ENCODE measurements at regions not wholly inside any gene's neighbourhood (a gene's known extent, or its start where the extent isn't known, plus 50 kb on each side); places are given as distances from the start of the nearest gene placed in this dataset.

- H3K4me3 Mint-ChIP-seq, result no peak overlapping the region
- DNase-seq, result no peak
- no peak overlapping the region for H3K27ac Mint-ChIP-seq
- ChIA-PET CTCF (no interaction called here), POLR2A (no interaction called here)
- H3K27me3 Mint-ChIP-seq, result no peaks in the 10 kb centered on the region
- H3K4me1 Mint-ChIP-seq, result no peaks in the 10 kb centered on the region
- peaks cover 6% of the 10 kb centered on the region for H3K9me3 Mint-ChIP-seq
- no peaks in the 10 kb centered on the region for H3K36me3 Mint-ChIP-seq (ENCODE audit: low read depth)
Measured at GRCh38 chr11:96641261-96641660, 251.4 kb downstream of the JRKL start.

- POLR2A ChIA-PET, result no interaction called here
- H3K27ac Mint-ChIP-seq, result no peak overlapping the region
- no peaks in the 10 kb centered on the region for H3K36me3 Mint-ChIP-seq (ENCODE audit: low read depth)
- DNase-seq, result no peak
- H3K4me1 Mint-ChIP-seq, result no peaks in the 10 kb centered on the region
- H3K9me3 Mint-ChIP-seq, result peaks cover 6% of the 10 kb centered on the region
- no peaks in the 10 kb centered on the region for H3K27me3 Mint-ChIP-seq
- CTCF ChIA-PET, result no interaction called here
- no peak overlapping the region for H3K4me3 Mint-ChIP-seq
Measured at GRCh38 chr11:96642583-96642982, 252.8 kb downstream of the JRKL start.

- DNase-seq, result no peak
- ChIA-PET CTCF (no interaction called here), POLR2A (no interaction called here)
- H3K9me3 Mint-ChIP-seq, result peaks cover 6% of the 10 kb centered on the region
- no peak overlapping the region for H3K4me3 Mint-ChIP-seq
- H3K4me1 Mint-ChIP-seq, result no peaks in the 10 kb centered on the region
- H3K27ac Mint-ChIP-seq, result no peak overlapping the region
- no peaks in the 10 kb centered on the region for H3K27me3 Mint-ChIP-seq
- no peaks in the 10 kb centered on the region for H3K36me3 Mint-ChIP-seq (ENCODE audit: low read depth)
Measured at GRCh38 chr11:96643173-96643572, 253.4 kb downstream of the JRKL start.

- H3K4me1 Mint-ChIP-seq, result no peaks in the 10 kb centered on the region
- ChIA-PET CTCF (no interaction called here), POLR2A (no interaction called here)
- no peaks in the 10 kb centered on the region for H3K27me3 Mint-ChIP-seq
- H3K9me3 Mint-ChIP-seq, result peaks cover 5% of the 10 kb centered on the region
- H3K36me3 Mint-ChIP-seq (ENCODE audit: low read depth), result no peaks in the 10 kb centered on the region
- H3K4me3 Mint-ChIP-seq, result no peak overlapping the region
- no peak overlapping the region for H3K27ac Mint-ChIP-seq
- DNase-seq, result no peak
Measured at GRCh38 chr11:96647621-96648020, 257.8 kb downstream of the JRKL start.

- ChIA-PET CTCF (interaction anchor here (1.3 kb wide), 1 partner anchor 9 kb away, joined by 3 read pairs; no protein-coding TSS in a partner anchor), POLR2A (no interaction called here)
- no peaks in the 10 kb centered on the region for H3K27me3 Mint-ChIP-seq
- no peaks in the 10 kb centered on the region for H3K36me3 Mint-ChIP-seq (ENCODE audit: low read depth)
- no peaks in the 10 kb centered on the region for H3K9me3 Mint-ChIP-seq
- no peaks in the 10 kb centered on the region for H3K4me1 Mint-ChIP-seq
- H3K4me3 Mint-ChIP-seq, result no peak overlapping the region
- no peak overlapping the region for H3K27ac Mint-ChIP-seq
- DNase-seq, result no peak
Measured at GRCh38 chr11:96648991-96649390, 259.2 kb downstream of the JRKL start.

GRCh38 chr11:96652516-96652915 lies 262.7 kb downstream of the JRKL start:
- Mint-ChIP-seq H3K4me3 (no peak overlapping the region), H3K27me3 (no peaks in the 10 kb centered on the region), H3K9me3 (no peaks in the 10 kb centered on the region), H3K27ac (no peak overlapping the region), H3K4me1 (no peaks in the 10 kb centered on the region), H3K36me3 (ENCODE audit: low read depth) (no peaks in the 10 kb centered on the region)
- ChIA-PET CTCF (no interaction called here), POLR2A (no interaction called here)
- no peak for DNase-seq

GRCh38 chr11:96655474-96655873 lies 265.7 kb downstream of the JRKL start:
- POLR2A ChIA-PET, result no interaction called here
- H3K9me3 Mint-ChIP-seq, result no peaks in the 10 kb centered on the region

GRCh38 chr11:96658436-96658835 lies 268.6 kb downstream of the JRKL start:
- Mint-ChIP-seq H3K27ac (no peak overlapping the region), H3K4me1 (no peaks in the 10 kb centered on the region), H3K27me3 (no peaks in the 10 kb centered on the region), H3K36me3 (ENCODE audit: low read depth) (no peaks in the 10 kb centered on the region), H3K9me3 (no peaks in the 10 kb centered on the region), H3K4me3 (no peak overlapping the region)
- ChIA-PET CTCF (interaction anchor here (1.0 kb wide), 1 partner anchor 9 kb away, joined by 3 read pairs; no protein-coding TSS in a partner anchor), POLR2A (no interaction called here)
- no peak for DNase-seq

More at GRCh38 chr11:96655474-96655873, 265.7 kb downstream of the JRKL start:
- Mint-ChIP-seq H3K4me3 (no peak overlapping the region), H3K27ac (no peak overlapping the region), H3K36me3 (ENCODE audit: low read depth) (no peaks in the 10 kb centered on the region), H3K4me1 (no peaks in the 10 kb centered on the region), H3K27me3 (no peaks in the 10 kb centered on the region)
- CTCF ChIA-PET, result no interaction called here
- DNase-seq, result no peak

- ChIA-PET POLR2A (no interaction called here), CTCF (no interaction called here)
- no peak for DNase-seq
- Mint-ChIP-seq H3K27ac (no peak overlapping the region), H3K36me3 (ENCODE audit: low read depth) (no peaks in the 10 kb centered on the region), H3K4me3 (no peak overlapping the region), H3K4me1 (no peaks in the 10 kb centered on the region), H3K9me3 (no peaks in the 10 kb centered on the region), H3K27me3 (no peaks in the 10 kb centered on the region)
Measured at GRCh38 chr11:96664110-96664509, 274.3 kb downstream of the JRKL start.

- H3K4me3 Mint-ChIP-seq, result no peak overlapping the region
- H3K9me3 Mint-ChIP-seq, result no peaks in the 10 kb centered on the region
- H3K27me3 Mint-ChIP-seq, result no peaks in the 10 kb centered on the region
- no peaks in the 10 kb centered on the region for H3K36me3 Mint-ChIP-seq (ENCODE audit: low read depth)
- no peak for DNase-seq
- H3K27ac Mint-ChIP-seq, result no peak overlapping the region
- H3K4me1 Mint-ChIP-seq, result no peaks in the 10 kb centered on the region
- ChIA-PET CTCF (no interaction called here), POLR2A (no interaction called here)
Measured at GRCh38 chr11:96680211-96681018, 290.6 kb downstream of the JRKL start.

- H3K36me3 Mint-ChIP-seq (ENCODE audit: low read depth), result no peaks in the 10 kb centered on the region
- no peak for DNase-seq
- H3K27me3 Mint-ChIP-seq, result no peaks in the 10 kb centered on the region
- ChIA-PET POLR2A (no interaction called here), CTCF (no interaction called here)
- no peaks in the 10 kb centered on the region for H3K9me3 Mint-ChIP-seq
- H3K4me3 Mint-ChIP-seq, result no peak overlapping the region
- H3K4me1 Mint-ChIP-seq, result no peaks in the 10 kb centered on the region
- no peak overlapping the region for H3K27ac Mint-ChIP-seq
Measured at GRCh38 chr11:96681019-96681716, 291.4 kb downstream of the JRKL start.

GRCh38 chr11:96694338-96694737 lies 304.5 kb downstream of the JRKL start:
- POLR2A ChIA-PET, result no interaction called here
- H3K4me1 Mint-ChIP-seq, result no peaks in the 10 kb centered on the region
- no peaks in the 10 kb centered on the region for H3K9me3 Mint-ChIP-seq
- DNase-seq, result no peak
- CTCF ChIA-PET, result no interaction called here
- H3K27ac Mint-ChIP-seq, result no peak overlapping the region
- no peaks in the 10 kb centered on the region for H3K27me3 Mint-ChIP-seq
- H3K36me3 Mint-ChIP-seq (ENCODE audit: low read depth), result no peaks in the 10 kb centered on the region
- H3K4me3 Mint-ChIP-seq, result no peak overlapping the region

- H3K4me1 Mint-ChIP-seq, result no peaks in the 10 kb centered on the region
- CTCF ChIA-PET, result no interaction called here
- no peak for DNase-seq
- no peaks in the 10 kb centered on the region for H3K27me3 Mint-ChIP-seq
- H3K4me3 Mint-ChIP-seq, result no peak overlapping the region
- H3K9me3 Mint-ChIP-seq, result no peaks in the 10 kb centered on the region
- no peaks in the 10 kb centered on the region for H3K36me3 Mint-ChIP-seq (ENCODE audit: low read depth)
- no peak overlapping the region for H3K27ac Mint-ChIP-seq
- POLR2A ChIA-PET, result no interaction called here
Measured at GRCh38 chr11:96696731-96697130, 306.9 kb downstream of the JRKL start.

- Mint-ChIP-seq H3K27me3 (no peaks in the 10 kb centered on the region), H3K36me3 (ENCODE audit: low read depth) (no peaks in the 10 kb centered on the region), H3K27ac (no peak overlapping the region), H3K4me3 (no peak overlapping the region), H3K9me3 (no peaks in the 10 kb centered on the region), H3K4me1 (no peaks in the 10 kb centered on the region)
- POLR2A ChIA-PET, result no interaction called here
- CTCF ChIA-PET, result no interaction called here
- DNase-seq, result no peak
Measured at GRCh38 chr11:96697466-96697865, 307.7 kb downstream of the JRKL start.

Measured in activated CD4-positive, alpha-beta memory T cell treated with anti-CD3 and anti-CD28 coated beads, Interleukin-2, amount 10 ng/mL, durations not matched to agents 7 days and 5 days (primary cell).